Hippocampal formation (tissue), 2 donors: ENCODE measurements at regions not wholly inside any gene's neighbourhood (a gene's known extent, or its start where the extent isn't known, plus 50 kb on each side); places are given as distances from the start of the nearest gene placed in this dataset.
"Not testable (repeated sequence)": the region's sequence is repeated elsewhere in the genome, so short reads cannot be mapped to it uniquely, and the experiment has no call there.

Source experiments
- DNase-seq, 2 donors: peaks; one replicate each; lab custom pipeline; 2025; lab: John Stamatoyannopoulos, UW

DNA sequence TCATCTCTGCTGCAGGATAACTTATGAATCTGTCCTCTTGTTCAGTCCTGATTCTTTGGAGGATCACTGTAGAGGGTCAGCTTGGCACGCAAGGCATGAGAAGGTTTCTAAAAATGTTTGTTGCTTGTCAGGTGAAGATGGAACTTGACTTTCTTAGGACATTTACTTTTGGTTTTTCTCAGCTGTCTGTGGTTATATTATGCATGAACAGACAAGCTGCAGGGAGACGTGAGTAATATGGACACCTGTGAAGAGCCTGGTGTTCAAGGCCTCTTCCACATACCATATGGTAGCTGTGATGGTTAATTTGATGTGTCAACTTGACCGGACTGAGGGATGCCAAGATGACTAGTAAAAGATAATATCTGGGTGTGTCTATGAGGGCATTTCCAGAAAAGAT is 270.2 kb upstream of the CPHXL start:
- no peak for DNase-seq

DNA sequence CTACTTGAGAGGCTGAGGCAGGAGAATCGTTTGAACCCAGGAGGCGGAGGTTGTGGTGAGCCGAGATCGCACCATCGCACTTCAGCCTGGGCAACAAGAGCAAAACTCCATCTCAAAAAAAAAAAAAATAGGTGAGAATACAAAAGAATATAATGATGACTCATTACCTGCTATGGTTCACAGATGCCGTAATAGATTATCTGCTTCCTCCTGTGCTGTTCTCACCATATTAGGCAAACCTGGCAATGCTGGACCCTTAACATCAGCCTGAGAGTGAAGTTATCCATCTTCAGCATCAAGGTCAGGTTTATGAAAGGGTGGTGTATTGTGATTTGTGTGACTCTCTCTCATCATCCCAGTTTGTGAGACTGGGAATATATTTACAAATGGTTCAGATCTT is 271.3 kb upstream of the CPHXL start:
- no peak for DNase-seq

DNA sequence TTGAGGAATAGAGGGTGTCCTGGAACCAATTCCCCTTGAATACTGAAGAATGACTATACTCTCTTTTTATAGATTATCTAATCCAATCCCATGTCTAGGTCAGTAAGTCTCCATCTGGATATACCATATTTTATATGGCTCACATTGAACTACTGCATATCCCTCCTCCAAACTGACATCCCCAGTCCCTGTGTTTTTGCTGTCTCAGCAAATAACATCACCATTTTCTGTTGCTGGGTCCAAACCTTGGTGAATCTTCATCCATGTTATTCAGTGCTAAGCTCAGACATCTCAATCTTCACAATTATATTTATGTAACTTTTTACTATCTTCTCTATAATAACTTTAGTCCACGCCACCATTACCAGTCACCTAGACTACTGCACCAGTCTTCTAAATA is 269.6 kb upstream of the CNTNAP4 start:
- DNase-seq: no peak

DNA sequence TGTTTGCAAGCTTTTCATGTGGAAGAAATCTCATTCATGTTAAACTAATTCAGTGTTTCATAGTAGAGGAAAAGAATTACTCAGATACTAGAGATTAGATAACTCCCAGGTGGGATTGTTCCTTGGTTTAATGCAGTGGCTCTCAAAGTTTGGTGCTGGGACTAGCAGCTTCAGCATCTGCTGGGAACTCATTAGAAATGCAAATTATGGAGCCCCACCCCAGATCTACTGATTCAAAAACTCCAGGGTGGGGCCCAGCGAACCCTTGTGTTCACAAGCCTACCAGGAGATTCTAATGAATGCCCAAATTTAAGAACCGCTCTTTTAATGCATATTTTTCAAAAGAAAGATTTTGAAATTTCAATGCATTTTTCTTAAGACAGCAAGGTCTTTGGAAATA is 253.4 kb upstream of the CNTNAP4 start:
- no peak for DNase-seq

DNA sequence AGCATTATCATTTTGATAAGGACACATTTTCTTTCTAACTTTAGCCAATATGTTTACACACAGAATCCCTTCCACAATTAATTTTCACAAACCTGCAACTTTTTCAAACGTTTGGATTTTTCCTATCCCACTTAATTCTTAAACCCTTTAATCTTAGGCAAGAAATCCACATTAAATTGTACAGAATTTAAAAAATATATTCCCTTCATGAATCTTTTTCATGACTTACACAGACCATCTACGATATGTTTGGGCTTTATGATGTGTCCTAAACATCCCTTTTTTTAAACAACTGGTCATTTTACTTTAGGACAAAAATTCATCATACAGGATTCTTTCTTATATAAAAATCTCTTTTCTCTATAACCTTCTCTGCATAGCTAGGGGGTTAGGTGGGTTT is 241.5 kb upstream of the CNTNAP4 start:
- no peak for DNase-seq

DNA sequence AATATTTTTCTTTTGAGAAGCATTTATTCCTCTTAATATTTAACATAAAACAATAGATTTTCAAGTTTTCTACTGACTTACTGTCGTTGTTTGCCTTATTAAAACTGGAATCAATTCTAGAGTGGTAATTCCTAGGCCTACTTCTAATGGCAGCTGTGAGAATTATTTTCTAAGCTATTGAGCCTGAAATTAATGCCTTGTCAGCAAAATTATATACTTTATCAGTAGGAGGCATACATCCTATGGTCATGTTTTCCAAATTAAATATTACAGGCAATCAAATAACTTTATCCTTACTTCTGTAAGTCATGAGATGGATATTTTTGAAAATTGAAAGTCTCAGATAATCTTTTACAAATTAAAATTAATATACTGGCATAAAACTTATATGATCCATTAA is 239.1 kb upstream of the CNTNAP4 start:
- no peak for DNase-seq

DNA sequence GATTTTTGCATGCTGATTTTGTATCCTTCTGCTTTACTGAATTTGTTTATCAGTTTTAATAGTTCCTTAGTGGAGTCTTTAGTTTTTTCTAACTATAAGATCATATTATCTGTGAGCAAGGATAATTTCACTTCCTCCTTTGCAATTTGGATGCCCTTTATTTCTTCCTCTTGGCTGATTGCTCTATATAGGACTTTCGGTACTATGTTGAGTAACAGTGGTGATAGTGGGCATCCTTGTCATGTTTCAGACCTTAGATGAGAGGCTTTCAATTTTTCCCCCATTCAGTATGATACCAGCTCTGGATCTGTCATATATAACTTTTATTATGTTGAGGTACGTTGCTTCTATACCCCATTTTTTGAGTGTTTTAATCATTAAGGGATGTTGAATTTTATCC is 224.5 kb upstream of the CNTNAP4 start:
- no peak for DNase-seq

DNA sequence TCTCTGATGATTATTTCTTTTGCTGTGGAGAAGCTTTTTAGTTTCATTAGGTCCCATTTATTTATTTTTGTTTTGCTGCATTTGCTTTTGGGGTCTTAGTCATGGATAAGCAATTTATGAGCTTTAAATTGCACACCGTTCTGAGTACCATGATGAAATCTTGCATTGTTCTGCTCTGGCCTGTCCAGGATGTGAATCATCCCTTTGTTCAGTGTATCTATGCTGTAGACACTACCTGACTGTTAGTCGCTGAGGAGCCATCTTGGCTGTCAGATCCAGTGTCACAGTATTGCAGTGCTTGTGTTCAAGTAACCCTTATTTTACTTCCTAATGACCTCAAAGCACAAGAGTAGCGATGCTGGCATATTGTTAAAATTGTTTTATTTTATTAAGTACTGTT is 218.0 kb upstream of the CNTNAP4 start:
- DNase-seq: no peak

DNA sequence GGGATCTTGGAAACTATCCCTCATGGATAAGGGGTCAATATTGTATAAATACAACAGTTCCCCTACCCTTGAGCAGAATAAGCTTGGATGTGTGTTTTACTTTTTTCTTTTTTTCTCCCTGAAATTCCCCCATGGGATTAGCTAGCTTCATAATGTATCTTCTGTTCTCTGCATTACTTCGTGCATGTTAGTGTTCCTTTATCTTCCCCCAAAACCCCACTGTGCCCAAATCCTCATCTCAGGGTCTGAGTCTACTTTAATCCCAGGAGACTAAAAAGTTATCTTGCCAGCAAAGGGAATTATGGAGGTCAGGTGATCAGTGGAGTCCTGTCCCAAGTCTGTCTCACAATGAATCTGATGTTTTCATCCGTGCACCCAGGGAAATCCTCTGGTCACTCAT is 217.5 kb upstream of the CNTNAP4 start:
- DNase-seq: no peak

DNA sequence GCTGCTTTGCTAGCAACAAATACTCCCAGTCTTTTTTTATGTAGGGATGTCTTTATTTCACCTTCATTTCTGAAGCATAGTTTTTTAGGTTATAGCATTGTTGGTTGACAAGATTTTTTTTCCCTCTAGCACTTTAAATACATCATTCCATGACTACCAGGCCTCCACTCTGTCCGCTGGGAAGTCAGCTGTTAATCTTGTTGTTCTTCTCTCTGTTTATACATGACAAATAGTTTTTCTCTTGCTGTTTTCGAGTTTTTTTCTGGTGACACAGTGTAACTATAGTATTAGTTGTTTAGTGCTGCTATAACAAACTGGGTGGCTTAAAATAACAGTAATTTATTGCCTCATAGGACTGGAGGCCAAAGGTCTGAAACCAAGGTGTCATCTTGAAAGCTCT is 205.5 kb upstream of the CNTNAP4 start:
- no peak for DNase-seq

DNA sequence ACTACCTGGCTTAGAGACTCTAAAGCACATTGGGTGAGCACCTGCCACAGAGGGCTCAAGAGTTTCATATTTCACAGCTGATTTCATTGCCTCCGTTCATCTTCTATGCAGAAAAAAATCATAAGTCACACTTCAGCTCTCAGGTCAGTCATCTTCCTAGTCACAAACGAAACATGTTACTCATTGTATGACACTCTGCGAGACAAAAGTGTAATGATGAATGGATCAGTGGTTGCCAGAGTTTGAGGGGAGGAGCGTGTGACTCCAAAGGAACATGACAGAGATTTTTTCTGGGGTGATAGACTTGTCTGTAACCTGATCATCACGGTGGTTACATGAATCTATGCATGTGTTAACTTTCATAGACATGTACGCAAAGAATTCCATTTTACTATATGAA is 195.2 kb upstream of the CNTNAP4 start:
- DNase-seq: peak in 1 of 2 donors; percentile 2

DNA sequence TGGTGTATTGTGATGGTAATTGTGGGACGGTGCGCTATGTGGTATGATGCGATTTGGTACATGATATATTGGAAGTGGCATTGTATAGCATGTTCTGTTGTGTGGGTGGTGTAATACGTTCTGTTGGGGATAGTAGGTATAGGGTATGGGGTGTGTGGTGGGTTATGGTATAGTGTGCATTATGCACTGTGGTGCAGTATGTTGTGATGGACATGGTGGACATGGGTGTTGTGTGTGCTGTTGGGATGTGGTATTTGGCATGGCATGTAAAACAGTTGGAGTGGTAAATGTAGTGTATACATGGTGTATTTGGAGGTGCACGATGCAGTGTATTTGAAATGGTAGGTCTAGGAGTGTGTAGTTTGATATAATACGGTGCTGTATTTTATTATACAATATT is 170.6 kb upstream of the CNTNAP4 start:
- no peak for DNase-seq

DNA sequence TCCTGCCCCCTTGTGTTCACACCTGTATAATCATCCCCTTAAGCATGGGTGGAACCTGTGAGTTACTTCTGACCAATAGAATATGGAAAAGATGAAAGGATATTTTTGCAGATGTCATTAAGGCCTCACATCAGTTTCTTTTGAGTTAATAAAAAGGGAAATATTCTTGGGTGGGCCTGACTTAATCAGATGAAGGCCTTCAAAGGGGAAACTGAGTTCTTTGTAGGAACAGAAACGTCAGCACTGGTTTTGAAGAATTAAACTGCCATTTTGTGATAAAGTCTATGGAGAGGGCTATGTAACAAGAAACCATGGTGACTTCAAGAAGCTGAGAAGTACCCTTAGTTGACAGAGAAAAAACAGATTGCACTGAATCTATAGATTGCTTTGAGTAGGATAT is 168.7 kb upstream of the CNTNAP4 start:
- no peak for DNase-seq

DNA sequence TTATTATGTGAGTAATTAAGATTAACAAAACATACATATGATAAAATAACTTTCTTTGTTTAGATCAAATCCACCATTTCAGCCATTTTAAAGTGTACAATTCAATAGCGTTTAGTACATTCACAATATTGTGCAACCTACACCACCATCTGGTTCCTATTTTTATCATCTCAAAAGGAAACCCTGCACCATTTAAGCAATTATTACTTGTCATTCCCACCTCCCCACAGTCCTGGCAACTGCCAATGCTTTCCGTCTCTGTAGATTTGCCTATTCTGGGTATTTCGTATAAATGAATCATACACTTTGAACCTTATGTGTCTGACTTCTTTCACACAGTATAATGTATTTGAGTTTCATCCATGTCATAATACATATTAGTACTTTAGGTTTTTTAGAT is 162.5 kb upstream of the CNTNAP4 start:
- peak in 1 of 2 donors; percentile 0 for DNase-seq

DNA sequence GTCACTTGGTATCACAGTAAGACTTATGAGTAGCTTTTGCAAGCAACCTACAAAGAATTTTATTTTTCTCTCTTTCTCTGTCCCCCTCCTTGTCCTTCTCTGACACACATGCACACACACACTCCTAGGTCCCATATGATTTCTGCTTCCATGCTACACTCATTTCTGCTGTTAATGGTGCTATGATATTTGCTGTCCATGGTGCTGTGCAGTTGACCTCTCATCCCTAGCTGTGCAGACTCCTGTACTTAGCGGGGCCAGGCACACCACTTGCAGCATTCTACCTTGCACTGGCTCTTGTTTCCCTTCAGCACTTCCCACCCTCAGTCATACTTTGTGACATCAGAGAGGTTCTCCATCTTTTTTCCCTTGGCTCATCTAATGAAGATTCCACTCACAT is 158.9 kb upstream of the CNTNAP4 start:
- DNase-seq: no peak

DNA sequence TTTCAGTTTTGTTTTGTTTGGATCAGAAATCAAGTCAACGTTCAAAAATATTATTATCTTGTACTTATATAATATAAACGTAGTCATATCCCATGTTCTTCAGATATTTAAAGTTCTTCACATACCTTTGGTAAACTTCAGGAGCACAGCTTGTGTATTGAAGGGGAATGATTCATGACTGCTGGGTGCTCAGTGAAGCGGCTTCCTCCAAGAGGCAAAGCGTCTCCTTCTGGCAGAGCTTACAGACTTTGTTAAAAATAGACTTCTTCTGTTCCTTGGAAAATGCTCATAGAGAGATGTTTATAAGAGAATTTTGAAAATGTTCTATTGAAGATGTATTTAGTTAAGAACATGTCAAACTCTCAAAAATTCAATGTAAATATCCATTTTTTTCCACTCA is 155.6 kb upstream of the CNTNAP4 start:
- DNase-seq: peak in 1 of 2 donors; percentile 52

DNA sequence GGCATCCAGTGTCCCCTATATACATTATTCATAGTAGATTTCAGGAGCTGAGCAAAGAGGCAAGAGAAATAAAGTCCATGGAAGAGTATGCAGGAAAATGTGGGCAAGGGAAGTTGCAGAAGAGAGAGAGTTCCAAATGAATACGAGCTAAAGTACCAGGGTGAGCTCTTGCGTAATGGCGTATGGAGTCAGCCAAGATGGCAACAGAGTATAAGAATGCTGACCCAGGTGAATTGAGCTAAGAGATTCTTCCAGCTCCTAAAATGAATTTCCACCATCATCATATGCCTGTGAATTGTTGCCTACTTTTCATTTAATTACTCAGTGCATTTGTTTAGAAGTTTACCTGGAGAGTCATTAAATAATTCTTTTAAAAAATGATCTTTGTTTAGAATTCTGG is 153.2 kb upstream of the CNTNAP4 start:
- DNase-seq: no peak

DNA sequence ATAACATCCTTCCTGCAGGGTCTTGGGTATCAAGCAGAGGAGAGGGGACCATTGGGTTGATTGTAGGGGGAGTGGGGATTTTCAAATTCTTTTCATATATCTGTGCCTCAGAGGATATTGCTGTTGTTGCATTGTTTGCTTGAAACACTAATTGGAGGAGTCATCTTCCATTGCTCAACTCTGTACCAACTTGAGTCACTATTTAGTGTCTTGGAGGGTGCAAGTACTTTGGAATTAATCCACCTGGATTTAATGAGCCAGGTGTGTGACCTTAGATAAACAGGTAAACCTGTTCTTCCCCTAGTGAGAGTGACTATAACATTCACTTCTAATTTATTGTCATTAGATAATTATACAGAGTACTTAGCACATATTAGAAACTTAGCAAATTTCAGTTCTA is 151.3 kb upstream of the CNTNAP4 start:
- DNase-seq: no peak

DNA sequence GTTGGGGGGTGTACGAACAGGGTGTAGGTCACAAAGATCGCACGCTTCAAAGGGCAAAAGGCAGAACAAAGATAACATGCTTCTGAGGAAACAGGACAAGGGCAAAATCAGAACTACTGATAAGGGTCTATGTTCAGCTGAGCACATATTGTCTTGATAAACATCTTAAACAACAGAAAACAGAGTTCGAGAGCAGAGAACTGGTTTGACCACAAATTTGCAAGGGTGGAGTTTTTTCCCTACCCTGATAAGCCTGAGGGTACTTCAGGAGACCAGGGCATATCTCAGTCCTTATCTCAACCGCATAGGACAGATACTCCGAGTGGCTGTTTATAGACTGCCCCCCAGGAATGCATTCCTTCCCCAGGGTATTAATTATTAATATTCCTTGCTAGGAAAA is 139.1 kb upstream of the CNTNAP4 start:
- not testable (repeated sequence) for DNase-seq

DNA sequence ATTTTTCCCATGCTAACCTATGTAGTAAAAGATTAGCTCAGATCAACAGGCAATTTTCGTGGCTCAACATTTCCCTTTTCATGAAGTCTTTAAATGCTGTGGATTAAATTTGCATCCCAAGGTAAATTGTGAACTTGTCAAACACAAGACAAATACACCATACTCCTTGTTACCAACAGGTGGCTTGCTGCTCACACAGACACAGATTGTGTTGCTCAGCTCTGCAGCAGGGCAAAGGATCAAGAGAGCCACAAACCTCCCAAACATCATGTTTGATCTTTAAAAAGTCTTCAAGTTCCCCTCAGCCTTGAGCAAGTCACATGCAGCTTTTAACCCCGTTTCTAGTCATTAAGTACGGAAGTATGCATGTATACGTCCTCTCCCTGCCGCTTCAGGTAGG is 119.6 kb upstream of the CNTNAP4 start:
- no peak for DNase-seq

DNA sequence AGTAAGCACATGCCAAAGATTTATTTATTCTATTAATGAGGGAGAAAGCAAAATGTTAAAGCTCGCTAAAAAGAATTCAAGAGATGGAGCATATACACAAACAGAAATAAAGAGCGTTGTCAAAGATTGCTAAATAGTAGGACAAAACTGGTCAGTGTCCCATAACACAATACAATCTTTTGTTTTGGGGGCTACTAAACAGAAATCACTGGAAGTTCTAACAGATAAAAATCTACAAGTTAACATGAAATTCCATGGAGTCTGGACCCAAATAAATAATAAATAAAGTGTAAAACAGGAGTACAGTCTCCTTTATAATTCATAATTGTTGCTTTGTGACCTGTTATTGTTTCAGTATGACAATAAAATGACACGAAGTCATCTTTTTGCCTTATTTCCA is 115.2 kb upstream of the CNTNAP4 start:
- DNase-seq: peak in 1 of 2 donors; percentile 60

DNA sequence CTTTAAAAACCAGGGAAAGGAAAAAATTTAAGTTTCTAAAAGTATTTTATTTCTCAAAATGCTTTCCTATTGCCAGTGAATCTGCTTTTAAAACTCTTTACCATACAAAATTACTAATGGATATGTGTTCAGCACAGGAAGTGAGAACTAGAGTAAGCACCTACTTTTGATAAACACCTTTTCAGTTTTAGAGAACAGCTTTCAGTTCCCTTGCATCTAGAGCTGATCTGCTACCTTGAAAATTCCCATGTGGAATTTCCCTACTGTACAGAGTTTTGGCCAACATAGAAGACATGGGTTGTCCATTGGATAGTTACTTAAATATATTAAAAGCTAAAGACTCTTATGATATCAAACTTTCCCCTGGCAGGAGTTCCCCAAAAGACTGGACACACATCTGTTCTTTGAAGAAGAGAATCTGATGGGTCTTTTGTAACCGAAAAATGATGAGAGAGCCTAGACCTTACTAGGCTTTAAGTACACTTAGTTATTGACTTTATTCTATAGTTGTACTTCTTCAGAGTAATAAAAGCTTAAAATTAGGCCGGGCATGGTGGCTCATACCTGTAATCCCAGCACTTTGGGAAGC is 112.1 kb upstream of the CNTNAP4 start:
- DNase-seq: no peak

DNA sequence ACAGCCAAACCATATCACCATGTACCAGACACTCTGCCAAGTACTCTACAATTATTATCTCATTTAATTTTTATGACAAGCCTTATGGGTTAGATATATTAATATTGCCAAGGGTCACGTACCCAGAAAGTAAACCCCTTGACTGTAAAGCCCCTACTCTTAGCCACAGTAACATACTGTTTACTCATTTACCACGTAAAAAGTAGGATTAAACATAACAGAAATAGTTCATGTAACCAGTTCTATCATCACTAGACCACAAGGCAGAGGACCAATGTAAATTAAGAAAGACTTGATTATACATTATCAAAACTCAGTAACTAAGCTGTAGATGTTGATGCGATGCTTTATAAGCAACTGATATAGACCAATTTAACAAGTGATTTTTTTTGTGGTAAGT is 101.5 kb upstream of the CNTNAP4 start:
- DNase-seq: no peak

DNA sequence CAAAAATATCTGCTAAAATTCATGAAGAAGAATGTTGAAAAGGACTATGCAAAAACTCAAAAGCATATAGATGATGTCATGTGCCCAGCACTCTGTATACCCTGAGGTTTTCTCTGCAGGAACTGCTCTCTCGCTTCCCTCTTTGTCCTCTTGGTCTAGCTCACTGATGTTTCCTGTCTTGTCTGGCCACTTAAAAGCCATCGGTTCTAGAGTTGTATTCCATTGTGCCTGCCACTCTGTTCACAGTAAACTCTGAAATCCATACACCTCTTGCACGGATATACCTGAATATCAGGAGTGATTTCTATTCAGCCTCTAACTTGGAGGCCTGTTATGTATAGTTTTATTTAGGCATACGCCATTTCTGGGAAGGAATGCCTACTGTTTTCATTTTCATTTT is 101.0 kb upstream of the CNTNAP4 start:
- no peak for DNase-seq

DNA sequence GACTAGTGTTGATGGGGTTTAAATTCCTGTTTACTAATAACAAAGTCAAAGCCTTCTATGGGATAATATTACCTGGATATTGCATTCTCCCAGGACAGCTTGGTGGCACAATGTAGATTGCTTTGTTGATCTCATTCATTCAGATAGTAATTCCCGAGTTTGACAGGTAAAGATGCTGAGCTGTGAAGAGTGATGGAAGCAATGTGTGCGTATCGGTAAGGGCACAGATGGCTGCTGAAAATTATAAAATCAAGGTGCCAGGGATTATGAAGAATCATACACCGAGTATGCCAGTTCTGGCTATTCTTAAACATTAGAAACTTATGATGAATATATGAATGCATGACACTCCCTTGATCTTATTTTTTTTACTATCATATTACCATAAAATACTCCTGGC is 100.6 kb upstream of the CNTNAP4 start:
- DNase-seq: no peak
